DND-41 (cell line): ENCODE measurements at regions not wholly inside any gene's neighbourhood (a gene's known extent, or its start where the extent isn't known, plus 50 kb on each side); places are given as distances from the start of the nearest gene placed in this dataset.

ENCODE experiments used
- EZH2 ChIP-seq: IDR thresholded peaks from 3 replicates; pipeline ENCODE4 v1.6.1; 2012; ENCODE audit warnings: borderline replicate concordance, low read depth, mild to moderate bottlenecking, moderate library complexity, low read length, inconsistent platforms; ENCODE audit not compliant: severe bottlenecking
- TF ChIP-seq, protein P1 (sequence below): IDR thresholded peaks from 2 replicates; pipeline ENCODE4 v1.5.1; 2012; ENCODE audit warnings: borderline replicate concordance, low read length, moderate library complexity, mild to moderate bottlenecking; ENCODE audit not compliant: poor library complexity, severe bottlenecking; ENCODE audit errors: extremely low read depth

DNA sequence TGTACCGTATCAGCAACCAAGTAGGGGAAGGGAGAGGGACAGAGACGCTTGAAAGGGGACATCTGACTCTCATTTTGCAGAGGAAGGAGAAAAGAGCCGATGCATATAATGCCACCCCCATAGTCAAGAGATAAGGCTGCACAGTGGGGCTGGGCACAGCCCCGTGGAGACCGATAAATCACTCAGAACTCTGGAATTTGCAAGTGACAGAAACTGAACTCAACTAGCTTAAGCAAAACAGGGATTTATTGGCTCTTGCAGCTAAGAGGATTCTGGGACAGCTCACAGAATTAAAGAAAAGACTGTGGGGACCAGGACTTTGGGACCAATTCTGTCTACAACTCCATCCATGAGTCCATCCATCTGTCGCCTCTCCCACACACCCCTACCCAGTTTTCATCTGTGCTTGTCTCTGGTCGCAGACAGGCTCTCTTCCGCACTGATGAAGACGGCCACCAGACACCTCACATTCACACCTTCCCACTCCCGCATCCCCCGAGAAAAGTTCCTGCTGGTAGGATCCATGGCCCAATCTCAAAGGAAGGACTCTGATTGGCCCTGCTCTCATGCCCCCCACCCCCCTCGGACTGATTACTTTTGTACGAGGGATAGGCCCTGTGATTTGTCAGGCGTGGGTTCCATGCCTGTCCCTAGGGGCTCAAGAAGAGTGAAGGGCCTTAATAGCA is 105.9 kb upstream of the RPL38 start:
- TF ChIP-seq, protein P1, sequence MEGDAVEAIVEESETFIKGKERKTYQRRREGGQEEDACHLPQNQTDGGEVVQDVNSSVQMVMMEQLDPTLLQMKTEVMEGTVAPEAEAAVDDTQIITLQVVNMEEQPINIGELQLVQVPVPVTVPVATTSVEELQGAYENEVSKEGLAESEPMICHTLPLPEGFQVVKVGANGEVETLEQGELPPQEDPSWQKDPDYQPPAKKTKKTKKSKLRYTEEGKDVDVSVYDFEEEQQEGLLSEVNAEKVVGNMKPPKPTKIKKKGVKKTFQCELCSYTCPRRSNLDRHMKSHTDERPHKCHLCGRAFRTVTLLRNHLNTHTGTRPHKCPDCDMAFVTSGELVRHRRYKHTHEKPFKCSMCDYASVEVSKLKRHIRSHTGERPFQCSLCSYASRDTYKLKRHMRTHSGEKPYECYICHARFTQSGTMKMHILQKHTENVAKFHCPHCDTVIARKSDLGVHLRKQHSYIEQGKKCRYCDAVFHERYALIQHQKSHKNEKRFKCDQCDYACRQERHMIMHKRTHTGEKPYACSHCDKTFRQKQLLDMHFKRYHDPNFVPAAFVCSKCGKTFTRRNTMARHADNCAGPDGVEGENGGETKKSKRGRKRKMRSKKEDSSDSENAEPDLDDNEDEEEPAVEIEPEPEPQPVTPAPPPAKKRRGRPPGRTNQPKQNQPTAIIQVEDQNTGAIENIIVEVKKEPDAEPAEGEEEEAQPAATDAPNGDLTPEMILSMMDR: no peak
- TF ChIP-seq EZH2: no peak
